Ovary (tissue), 3 donors: ENCODE measurements at regions not wholly inside any gene's neighbourhood (a gene's known extent, or its start where the extent isn't known, plus 50 kb on each side); places are given as distances from the start of the nearest gene placed in this dataset.

Source experiments
- EP300 ChIP-seq: sonication (generic); formaldehyde crosslinking; IDR thresholded peaks from one replicate; pipeline ENCODE4 v1.6.1; 2017; ENCODE audit warnings: antibody characterized with exemption
- TF ChIP-seq, protein P1 (sequence below), 3 donors: fragments of 450-650 bp in 2 of 3; fragments of 200-600 bp in 1 of 3; IDR thresholded peaks; one replicate each; pipeline versions ENCODE4 v1.5.1 to v1.8.0; 2016 to 2022; ENCODE audit warnings: antibody characterized with exemption in 3 of 3, mild to moderate bottlenecking in 1 of 3
- donor health status: DM: no; HTN: no; CAD: no.

DNA sequence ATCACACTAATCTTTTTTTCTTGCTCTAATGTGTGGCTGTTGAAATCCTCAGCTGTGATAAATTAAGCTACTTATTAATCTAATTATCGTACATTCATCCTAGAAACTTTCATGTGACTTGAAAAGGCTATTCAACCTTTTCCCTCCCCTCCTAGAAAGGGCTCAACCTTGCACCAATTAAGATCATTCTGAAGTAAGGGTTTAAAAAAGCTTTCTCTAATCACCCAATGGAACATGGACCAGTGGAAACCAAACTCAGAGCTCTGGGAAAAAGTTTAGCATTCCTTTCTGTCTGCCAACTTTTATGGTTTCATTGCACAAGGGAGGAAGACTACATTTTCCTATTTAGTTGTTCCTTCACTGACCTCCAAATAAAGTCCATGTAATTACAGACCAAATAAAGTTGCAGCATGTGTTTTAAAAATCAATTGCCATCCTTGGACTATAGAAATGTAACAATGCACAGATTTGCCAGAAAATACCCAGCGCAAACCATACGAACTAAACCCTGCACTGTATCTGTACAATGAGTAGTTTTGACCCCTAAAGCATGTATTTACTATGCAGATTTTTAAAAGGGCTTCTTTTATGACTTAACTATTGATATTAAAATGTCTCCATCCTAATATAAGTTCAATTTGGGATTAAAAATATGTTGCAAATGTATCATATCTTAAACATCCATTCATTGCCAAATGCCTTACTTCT is 142.6 kb upstream of the OTX2 start:
- TF ChIP-seq, protein P1, sequence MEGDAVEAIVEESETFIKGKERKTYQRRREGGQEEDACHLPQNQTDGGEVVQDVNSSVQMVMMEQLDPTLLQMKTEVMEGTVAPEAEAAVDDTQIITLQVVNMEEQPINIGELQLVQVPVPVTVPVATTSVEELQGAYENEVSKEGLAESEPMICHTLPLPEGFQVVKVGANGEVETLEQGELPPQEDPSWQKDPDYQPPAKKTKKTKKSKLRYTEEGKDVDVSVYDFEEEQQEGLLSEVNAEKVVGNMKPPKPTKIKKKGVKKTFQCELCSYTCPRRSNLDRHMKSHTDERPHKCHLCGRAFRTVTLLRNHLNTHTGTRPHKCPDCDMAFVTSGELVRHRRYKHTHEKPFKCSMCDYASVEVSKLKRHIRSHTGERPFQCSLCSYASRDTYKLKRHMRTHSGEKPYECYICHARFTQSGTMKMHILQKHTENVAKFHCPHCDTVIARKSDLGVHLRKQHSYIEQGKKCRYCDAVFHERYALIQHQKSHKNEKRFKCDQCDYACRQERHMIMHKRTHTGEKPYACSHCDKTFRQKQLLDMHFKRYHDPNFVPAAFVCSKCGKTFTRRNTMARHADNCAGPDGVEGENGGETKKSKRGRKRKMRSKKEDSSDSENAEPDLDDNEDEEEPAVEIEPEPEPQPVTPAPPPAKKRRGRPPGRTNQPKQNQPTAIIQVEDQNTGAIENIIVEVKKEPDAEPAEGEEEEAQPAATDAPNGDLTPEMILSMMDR (IDR thresholded peaks at IDR 0.05), result no peak
- no peak for TF ChIP-seq EP300
